Osteocyte (in vitro differentiated cells): ENCODE measurements at regions not wholly inside any gene's neighbourhood (a gene's known extent, or its start where the extent isn't known, plus 50 kb on each side); places are given as distances from the start of the nearest gene placed in this dataset.

ENCODE experiments used
- DNase-seq: peaks from one replicate; pipeline ENCODE4 v3.0.0; 2021; ENCODE audit warnings: mixed read lengths; ENCODE audit not compliant: unreplicated experiment; ENCODE audit errors: extremely low spot score
- H3K27ac Mint-ChIP-seq: one replicate; pipeline ENCODE4 v1.8.0; 2021; ENCODE audit warnings: mild to moderate bottlenecking, mixed read lengths; ENCODE audit not compliant: unreplicated experiment
- H3K27me3 Mint-ChIP-seq: one replicate; pipeline ENCODE4 v1.8.0; 2021; ENCODE audit warnings: mixed read lengths; ENCODE audit not compliant: unreplicated experiment
- H3K36me3 Mint-ChIP-seq: one replicate; pipeline ENCODE4 v1.8.0; 2021; ENCODE audit warnings: mixed read lengths; ENCODE audit not compliant: unreplicated experiment
- H3K4me1 Mint-ChIP-seq: one replicate; pipeline ENCODE4 v1.8.0; 2021; ENCODE audit warnings: mixed read lengths; ENCODE audit not compliant: unreplicated experiment
- H3K4me3 Mint-ChIP-seq: one replicate; pipeline ENCODE4 v1.8.0; 2021; ENCODE audit warnings: mild to moderate bottlenecking, moderate library complexity, mixed read lengths; ENCODE audit not compliant: unreplicated experiment
- H3K9me3 Mint-ChIP-seq: one replicate; pipeline ENCODE4 v1.8.0; 2021; ENCODE audit warnings: mixed read lengths; ENCODE audit not compliant: unreplicated experiment
- TF ChIP-seq, protein P1 (sequence below): fragments of 200-600 bp; sonication (generic); IDR thresholded peaks from 2 replicates; pipeline ENCODE4 v1.5.0; 2021; ENCODE audit warnings: antibody characterized with exemption, mild to moderate bottlenecking, moderate library complexity

- Mint-ChIP-seq H3K4me3 (no peak overlapping the region), H3K27me3 (no peaks in the 10 kb centered on the region), H3K9me3 (no peaks in the 10 kb centered on the region), H3K36me3 (no peaks in the 10 kb centered on the region), H3K27ac (no peak overlapping the region), H3K4me1 (no peaks in the 10 kb centered on the region)
- TF ChIP-seq, protein P1, sequence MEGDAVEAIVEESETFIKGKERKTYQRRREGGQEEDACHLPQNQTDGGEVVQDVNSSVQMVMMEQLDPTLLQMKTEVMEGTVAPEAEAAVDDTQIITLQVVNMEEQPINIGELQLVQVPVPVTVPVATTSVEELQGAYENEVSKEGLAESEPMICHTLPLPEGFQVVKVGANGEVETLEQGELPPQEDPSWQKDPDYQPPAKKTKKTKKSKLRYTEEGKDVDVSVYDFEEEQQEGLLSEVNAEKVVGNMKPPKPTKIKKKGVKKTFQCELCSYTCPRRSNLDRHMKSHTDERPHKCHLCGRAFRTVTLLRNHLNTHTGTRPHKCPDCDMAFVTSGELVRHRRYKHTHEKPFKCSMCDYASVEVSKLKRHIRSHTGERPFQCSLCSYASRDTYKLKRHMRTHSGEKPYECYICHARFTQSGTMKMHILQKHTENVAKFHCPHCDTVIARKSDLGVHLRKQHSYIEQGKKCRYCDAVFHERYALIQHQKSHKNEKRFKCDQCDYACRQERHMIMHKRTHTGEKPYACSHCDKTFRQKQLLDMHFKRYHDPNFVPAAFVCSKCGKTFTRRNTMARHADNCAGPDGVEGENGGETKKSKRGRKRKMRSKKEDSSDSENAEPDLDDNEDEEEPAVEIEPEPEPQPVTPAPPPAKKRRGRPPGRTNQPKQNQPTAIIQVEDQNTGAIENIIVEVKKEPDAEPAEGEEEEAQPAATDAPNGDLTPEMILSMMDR: no peak
- DNase-seq: no peak
Measured at GRCh38 chr3:18681818-18682345, 256.7 kb upstream of the SATB1 start.

- TF ChIP-seq, protein P1: no peak
- H3K4me1 Mint-ChIP-seq: no peaks in the 10 kb centered on the region
- no peak for DNase-seq
- no peaks in the 10 kb centered on the region for H3K27me3 Mint-ChIP-seq
- no peak overlapping the region for H3K4me3 Mint-ChIP-seq
- H3K9me3 Mint-ChIP-seq: no peaks in the 10 kb centered on the region
- H3K36me3 Mint-ChIP-seq: no peaks in the 10 kb centered on the region
- H3K27ac Mint-ChIP-seq: no peak overlapping the region
Measured at GRCh38 chr3:18680758-18681157, 255.6 kb upstream of the SATB1 start.

DNA sequence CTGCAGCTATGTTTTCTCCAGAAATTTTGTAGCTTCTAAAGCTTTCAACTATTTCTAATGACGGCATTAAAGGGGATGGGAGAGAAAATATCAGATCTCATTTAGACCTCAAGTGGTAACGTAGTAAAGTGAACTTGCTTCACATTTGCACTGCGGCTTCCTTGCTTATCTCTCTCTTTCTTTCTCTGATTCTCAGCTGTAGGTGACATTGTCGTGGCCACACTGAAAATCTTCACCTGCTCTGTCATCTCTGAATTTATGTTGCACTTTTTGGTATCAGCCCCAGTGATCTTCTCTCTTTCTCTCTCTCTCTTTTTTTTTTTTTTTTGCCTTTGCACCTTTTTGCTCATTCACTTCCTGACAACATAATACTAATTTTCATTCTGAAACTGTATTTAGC, 254.1 kb upstream of the SATB1 start:
- H3K4me3 Mint-ChIP-seq: no peak overlapping the region
- DNase-seq: no peak
- H3K36me3 Mint-ChIP-seq: no peaks in the 10 kb centered on the region
- no peaks in the 10 kb centered on the region for H3K27me3 Mint-ChIP-seq
- TF ChIP-seq, protein P1: no peak
- no peaks in the 10 kb centered on the region for H3K4me1 Mint-ChIP-seq
- H3K27ac Mint-ChIP-seq: no peak overlapping the region
- no peaks in the 10 kb centered on the region for H3K9me3 Mint-ChIP-seq

GRCh38 chr3:18675197-18675596, 250.1 kb upstream of the SATB1 start:
- Mint-ChIP-seq H3K9me3 (no peaks in the 10 kb centered on the region), H3K4me3 (no peak overlapping the region), H3K36me3 (no peaks in the 10 kb centered on the region), H3K4me1 (no peaks in the 10 kb centered on the region), H3K27me3 (no peaks in the 10 kb centered on the region), H3K27ac (no peak overlapping the region)
- DNase-seq: no peak
- TF ChIP-seq, protein P1: no peak

DNA sequence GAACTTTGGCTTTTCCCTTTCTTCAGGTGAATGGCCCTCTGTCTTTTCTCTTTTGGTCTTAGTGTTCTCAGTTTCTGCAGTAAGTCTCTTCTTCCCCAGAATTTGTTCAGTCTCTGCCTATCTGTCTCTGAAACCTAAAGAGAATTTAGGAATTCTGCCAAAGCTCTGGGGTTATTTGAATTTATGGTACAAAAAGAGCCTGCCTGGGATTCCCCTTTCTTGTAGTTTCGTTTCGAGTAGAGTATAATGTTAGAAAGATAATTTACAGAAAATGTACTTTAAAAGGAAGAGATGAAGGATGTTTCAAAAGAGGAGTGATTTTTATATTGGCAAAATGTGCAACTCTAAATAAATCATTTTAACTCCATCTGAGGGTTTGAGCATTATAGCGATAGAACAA, 247.4 kb upstream of the SATB1 start:
- no peaks in the 10 kb centered on the region for H3K9me3 Mint-ChIP-seq
- no peaks in the 10 kb centered on the region for H3K36me3 Mint-ChIP-seq
- no peak overlapping the region for H3K4me3 Mint-ChIP-seq
- no peaks in the 10 kb centered on the region for H3K4me1 Mint-ChIP-seq
- H3K27me3 Mint-ChIP-seq: no peaks in the 10 kb centered on the region
- TF ChIP-seq, protein P1: no peak
- H3K27ac Mint-ChIP-seq: no peak overlapping the region
- no peak for DNase-seq
